Kidney (tissue), 13 donors: ENCODE measurements at regions not wholly inside any gene's neighbourhood (a gene's known extent, or its start where the extent isn't known, plus 50 kb on each side); places are given as distances from the start of the nearest gene placed in this dataset.

Experiments used
- DNase-seq, 5 donors: peaks; one replicate each; pipeline ENCODE4 v3.0.0-alpha.2; 2013 to 2020
- FAIRE-seq: peaks from 2 replicates; lab custom pipeline; 2012; peaks lifted over from hg19 to GRCh38; lab: Jason Lieb, UNC
- H3K27ac ChIP-seq, 2 donors: one replicate each; pipeline ENCODE4 v1.7.0; 2013; ENCODE audit warnings: low read depth in 2 of 2, low read length in 2 of 2, inconsistent platforms in 1 of 2
- H3K27me3 ChIP-seq: one replicate; pipeline ENCODE4 v1.7.1; 2013; ENCODE audit warnings: low read length, inconsistent platforms; ENCODE audit not compliant: control insufficient read depth, insufficient read depth
- H3K36me3 ChIP-seq, 3 donors: one replicate each; pipeline versions ENCODE4 v1.7.0 to v1.7.1; 2013; ENCODE audit warnings: low read length in 3 of 3, control low read depth in 1 of 3, inconsistent platforms in 1 of 3; ENCODE audit not compliant: insufficient read depth in 3 of 3, control insufficient read depth in 2 of 3
- H3K4me1 ChIP-seq, 3 donors: one replicate each; pipeline versions ENCODE4 v1.7.0 to v1.7.1; 2013; ENCODE audit warnings: low read length in 3 of 3, inconsistent platforms in 1 of 3, low read depth in 1 of 3; ENCODE audit not compliant: control insufficient read depth in 2 of 3, insufficient read depth in 2 of 3
- H3K4me3 ChIP-seq, 3 donors: one replicate each; pipeline versions ENCODE4 v1.7.0 to v1.8.1; 2013; ENCODE audit warnings: low read length in 3 of 3, control low read depth in 1 of 3, inconsistent platforms in 1 of 3
- H3K9ac ChIP-seq, 3 donors: one replicate each; pipeline versions ENCODE4 v1.7.0 to v1.7.1; 2013; ENCODE audit warnings: low read length in 3 of 3, control low read depth in 1 of 3, inconsistent platforms in 1 of 3
- H3K9me3 ChIP-seq, 3 donors: one replicate each; pipeline versions ENCODE4 v1.7.0 to v1.7.1; 2013; ENCODE audit warnings: low read length in 3 of 3, control low read depth in 1 of 3, inconsistent platforms in 1 of 3; ENCODE audit not compliant: control insufficient read depth in 2 of 3, insufficient read depth in 1 of 3
- CTCF ChIP-seq: IDR thresholded peaks from 3 replicates; pipeline ENCODE4 v1.5.1; 2012; ENCODE audit warnings: mild to moderate bottlenecking, moderate library complexity, borderline replicate concordance; ENCODE audit not compliant: insufficient read depth; ENCODE audit errors: extremely low read depth
- intact Hi-C: fragments of 100-400 bp; cut with DNase I; formaldehyde crosslinking; loops from one replicate; pipeline ENCODE4 v1.11.1; 2022
- donor health status: control.
- donor health status: control.
- donor health status: control.
- donor health status: control.
- donor health status: control.
- donor health status: DM: yes; HTN: yes; CAD: no.
- donor health status: Normal renal cell carcinoma (clear cell type).

GRCh38 chr6:112427499-112427898 is 80.4 kb downstream of the RFPL4B start:
- FAIRE-seq (no peak), DNase-seq (no peak)
- intact Hi-C loops = no loop called here
- H3K27me3 ChIP-seq = no peaks in the 10 kb centered on the region
- H3K9ac ChIP-seq = no peak overlapping the region
- no peak overlapping the region for H3K4me3 ChIP-seq
- H3K4me1 ChIP-seq = no peaks in the 10 kb centered on the region
- no peak overlapping the region for H3K27ac ChIP-seq
- H3K36me3 ChIP-seq = no peaks in the 10 kb centered on the region
- no peak for TF ChIP-seq CTCF
- no peaks in the 10 kb centered on the region for H3K9me3 ChIP-seq

- no peak overlapping the region for H3K27ac ChIP-seq
- H3K27me3 ChIP-seq = no peaks in the 10 kb centered on the region
- H3K9ac ChIP-seq = no peak overlapping the region
- H3K4me3 ChIP-seq = no peak overlapping the region
- no peak for TF ChIP-seq CTCF
- no peaks in the 10 kb centered on the region for H3K9me3 ChIP-seq
- intact Hi-C loops = no loop called here
- DNase-seq (no peak), FAIRE-seq (no peak)
- no peaks in the 10 kb centered on the region for H3K36me3 ChIP-seq
- H3K4me1 ChIP-seq = no peaks in the 10 kb centered on the region
These were observed 81.3 kb downstream of the RFPL4B start for GRCh38 chr6:112428477-112428876.

- Histone ChIP-seq H3K4me3 (no peak overlapping the region), H3K36me3 (no peaks in the 10 kb centered on the region), H3K4me1 (no peaks in the 10 kb centered on the region), H3K9ac (no peak overlapping the region), H3K27ac (no peak overlapping the region), H3K9me3 (no peaks in the 10 kb centered on the region), H3K27me3 (no peaks in the 10 kb centered on the region)
- TF ChIP-seq CTCF = no peak
- FAIRE-seq (no peak), DNase-seq (peak in 1 of 5 donors; percentile 39)
- intact Hi-C loops = no loop called here
These were observed 82.1 kb downstream of the RFPL4B start for GRCh38 chr6:112429226-112429625.

- no peak for TF ChIP-seq CTCF
- FAIRE-seq = no peak
- DNase-seq = no peak
- intact Hi-C loops = no loop called here
- no peak overlapping the region for H3K9ac ChIP-seq
- no peaks in the 10 kb centered on the region for H3K4me1 ChIP-seq
- H3K36me3 ChIP-seq = no peaks in the 10 kb centered on the region
- H3K27me3 ChIP-seq = no peaks in the 10 kb centered on the region
- no peak overlapping the region for H3K27ac ChIP-seq
- H3K4me3 ChIP-seq = no peak overlapping the region
- H3K9me3 ChIP-seq = no peaks in the 10 kb centered on the region
These were observed 84.7 kb downstream of the RFPL4B start for GRCh38 chr6:112431803-112432202.
